A549 (cell line): ENCODE measurements at regions not wholly inside any gene's neighbourhood (a gene's known extent, or its start where the extent isn't known, plus 50 kb on each side); places are given as distances from the start of the nearest gene placed in this dataset.

Experiments used
- MYC ChIP-seq: IDR thresholded peaks from 2 replicates; pipeline ENCODE4 v1.6.1; 2012; ENCODE audit warnings: mild to moderate bottlenecking, inconsistent platforms, low read length, improper control_type of control experiment, borderline replicate concordance
- TF ChIP-seq, protein P1 (sequence below): fragments of 150-350 bp; IDR thresholded peaks from 2 replicates; pipeline ENCODE4 v1.6.1; 2014; ENCODE audit warnings: low read depth, mild to moderate bottlenecking, low read length

DNA sequence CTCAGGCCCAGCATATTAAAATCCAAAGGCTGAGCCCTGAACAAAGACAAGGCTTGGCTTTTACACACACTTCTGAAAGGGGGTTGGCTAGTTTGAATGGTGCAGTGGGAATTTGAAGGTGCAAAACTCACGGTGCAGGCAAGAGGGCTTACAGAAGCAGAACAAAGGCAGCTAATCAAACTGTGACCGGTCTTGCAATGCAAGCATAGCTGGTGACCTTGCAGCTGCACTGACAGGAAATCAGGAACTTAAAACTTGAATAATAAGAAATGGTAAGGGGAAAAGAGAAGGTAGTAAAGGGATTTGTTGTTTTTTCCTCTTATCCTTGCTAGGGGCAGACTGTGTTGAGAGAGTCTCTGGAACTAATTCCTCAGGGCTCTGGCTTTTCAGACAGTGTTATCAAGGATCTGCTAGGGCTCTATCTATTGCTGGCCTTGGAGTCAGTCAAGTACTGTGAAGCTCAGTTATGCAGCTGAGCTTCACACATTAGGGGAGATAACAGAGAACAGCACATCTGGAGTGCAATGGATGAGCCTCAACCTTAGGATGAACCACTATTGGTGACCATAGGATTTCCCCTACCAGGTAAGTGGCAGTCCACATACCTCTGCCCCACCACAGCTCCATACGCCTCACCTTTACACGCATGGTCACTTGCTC lies 97.6 kb downstream of the PPIAL4G start:
- TF ChIP-seq, protein P1, sequence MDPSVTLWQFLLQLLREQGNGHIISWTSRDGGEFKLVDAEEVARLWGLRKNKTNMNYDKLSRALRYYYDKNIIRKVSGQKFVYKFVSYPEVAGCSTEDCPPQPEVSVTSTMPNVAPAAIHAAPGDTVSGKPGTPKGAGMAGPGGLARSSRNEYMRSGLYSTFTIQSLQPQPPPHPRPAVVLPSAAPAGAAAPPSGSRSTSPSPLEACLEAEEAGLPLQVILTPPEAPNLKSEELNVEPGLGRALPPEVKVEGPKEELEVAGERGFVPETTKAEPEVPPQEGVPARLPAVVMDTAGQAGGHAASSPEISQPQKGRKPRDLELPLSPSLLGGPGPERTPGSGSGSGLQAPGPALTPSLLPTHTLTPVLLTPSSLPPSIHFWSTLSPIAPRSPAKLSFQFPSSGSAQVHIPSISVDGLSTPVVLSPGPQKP, result no peak
- no peak for TF ChIP-seq MYC
